LNCaP clone FGC (cell line): ENCODE measurements at regions not wholly inside any gene's neighbourhood (a gene's known extent, or its start where the extent isn't known, plus 50 kb on each side); places are given as distances from the start of the nearest gene placed in this dataset.

Experiments used
- DNase-seq: peaks from one replicate; pipeline ENCODE4 v3.0.0-alpha.2; 2011; ENCODE audit warnings: low read depth
- H3K4me3 ChIP-seq: 2 replicates; pipeline ENCODE4 v1.5.1; 2011; ENCODE audit warnings: mild to moderate bottlenecking, low read depth, low read length, control low read depth
- TF ChIP-seq, protein P1 (sequence below): IDR thresholded peaks from 2 replicates; pipeline ENCODE4 v1.5.1; 2012; ENCODE audit warnings: mild to moderate bottlenecking; ENCODE audit not compliant: control insufficient read depth, insufficient read depth; ENCODE audit errors: extremely low read depth

DNA sequence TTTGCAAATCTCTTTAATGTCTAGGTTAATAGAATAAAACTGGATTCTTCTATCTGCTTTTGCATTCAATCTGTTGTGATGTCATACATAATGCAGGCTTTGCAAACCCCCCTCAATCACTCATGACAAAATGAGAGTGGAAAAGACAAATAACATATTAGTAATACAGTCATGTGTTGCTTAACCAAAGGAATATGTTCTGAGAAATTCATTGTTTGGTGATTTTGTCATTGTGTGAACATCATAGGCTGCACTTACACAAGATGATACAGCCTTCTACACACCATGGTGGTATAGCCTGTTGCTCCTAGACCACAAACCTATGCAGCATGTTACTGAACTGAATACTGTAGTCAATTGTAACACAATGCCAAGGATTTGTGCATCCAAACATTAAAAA is 87.3 kb upstream of the SEC61G start:
- TF ChIP-seq, protein P1, sequence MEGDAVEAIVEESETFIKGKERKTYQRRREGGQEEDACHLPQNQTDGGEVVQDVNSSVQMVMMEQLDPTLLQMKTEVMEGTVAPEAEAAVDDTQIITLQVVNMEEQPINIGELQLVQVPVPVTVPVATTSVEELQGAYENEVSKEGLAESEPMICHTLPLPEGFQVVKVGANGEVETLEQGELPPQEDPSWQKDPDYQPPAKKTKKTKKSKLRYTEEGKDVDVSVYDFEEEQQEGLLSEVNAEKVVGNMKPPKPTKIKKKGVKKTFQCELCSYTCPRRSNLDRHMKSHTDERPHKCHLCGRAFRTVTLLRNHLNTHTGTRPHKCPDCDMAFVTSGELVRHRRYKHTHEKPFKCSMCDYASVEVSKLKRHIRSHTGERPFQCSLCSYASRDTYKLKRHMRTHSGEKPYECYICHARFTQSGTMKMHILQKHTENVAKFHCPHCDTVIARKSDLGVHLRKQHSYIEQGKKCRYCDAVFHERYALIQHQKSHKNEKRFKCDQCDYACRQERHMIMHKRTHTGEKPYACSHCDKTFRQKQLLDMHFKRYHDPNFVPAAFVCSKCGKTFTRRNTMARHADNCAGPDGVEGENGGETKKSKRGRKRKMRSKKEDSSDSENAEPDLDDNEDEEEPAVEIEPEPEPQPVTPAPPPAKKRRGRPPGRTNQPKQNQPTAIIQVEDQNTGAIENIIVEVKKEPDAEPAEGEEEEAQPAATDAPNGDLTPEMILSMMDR = no peak
- H3K4me3 ChIP-seq = no peak overlapping the region
- no peak for DNase-seq

DNA sequence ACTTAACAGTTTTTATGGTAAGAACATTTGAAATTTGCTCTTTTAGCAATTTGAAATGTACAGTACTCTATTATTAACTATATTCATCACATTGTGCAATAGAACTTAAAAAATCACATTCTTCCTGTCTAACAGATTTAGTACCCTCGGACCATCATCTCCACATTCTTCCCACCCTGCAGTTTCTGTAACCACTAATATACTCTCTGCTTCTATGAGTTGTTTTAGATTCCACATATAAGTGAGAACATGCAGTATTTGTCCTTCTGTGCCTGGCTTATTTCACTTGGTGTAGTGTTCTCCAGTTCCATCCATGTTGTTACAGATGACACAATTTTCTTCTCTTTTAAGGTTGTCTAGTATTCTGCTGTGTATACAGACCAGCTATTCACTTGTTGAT is 88.9 kb upstream of the SEC61G start:
- no peak for DNase-seq
- TF ChIP-seq, protein P1 = no peak
- no peak overlapping the region for H3K4me3 ChIP-seq

DNA sequence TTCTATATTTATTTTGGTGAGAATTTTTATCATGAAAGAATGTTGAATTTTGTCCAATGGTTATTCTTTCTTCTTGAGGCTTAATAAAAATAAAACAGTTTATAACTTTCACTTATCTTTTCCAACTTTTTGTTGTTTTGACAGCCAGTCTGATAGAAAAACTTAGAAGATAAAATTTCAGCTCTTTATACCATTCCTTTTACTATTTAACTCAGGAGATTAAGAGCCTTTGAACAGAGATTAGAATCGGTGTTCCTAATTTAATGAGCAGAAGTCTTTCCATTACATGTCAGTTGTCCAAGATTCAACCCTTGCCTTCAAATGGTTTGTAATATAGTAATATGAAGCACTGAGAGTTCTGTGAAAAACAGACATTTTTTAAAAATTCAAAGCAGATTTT is 97.8 kb upstream of the SEC61G start:
- no peak for DNase-seq
- TF ChIP-seq, protein P1 = no peak
- no peak overlapping the region for H3K4me3 ChIP-seq

DNA sequence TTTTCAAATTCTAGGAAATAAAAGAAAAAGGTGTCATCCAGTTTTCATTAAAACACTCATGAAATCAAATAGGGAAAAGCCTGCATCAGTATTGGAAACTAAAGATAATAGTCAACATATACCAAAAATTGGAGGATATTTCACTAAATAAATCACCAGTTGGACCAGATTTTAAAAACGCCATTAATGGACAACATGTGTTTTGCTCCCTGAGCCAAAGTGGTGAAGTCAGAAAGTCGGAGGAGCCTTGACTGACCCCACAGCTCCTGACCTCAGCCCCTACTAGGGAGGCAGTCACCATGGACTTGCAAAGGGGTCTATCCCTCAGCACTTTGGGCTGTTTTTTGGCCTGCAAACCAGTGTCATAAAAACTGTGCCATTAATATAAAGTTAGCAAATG is 98.3 kb upstream of the SEC61G start:
- TF ChIP-seq, protein P1 = no peak

DNA sequence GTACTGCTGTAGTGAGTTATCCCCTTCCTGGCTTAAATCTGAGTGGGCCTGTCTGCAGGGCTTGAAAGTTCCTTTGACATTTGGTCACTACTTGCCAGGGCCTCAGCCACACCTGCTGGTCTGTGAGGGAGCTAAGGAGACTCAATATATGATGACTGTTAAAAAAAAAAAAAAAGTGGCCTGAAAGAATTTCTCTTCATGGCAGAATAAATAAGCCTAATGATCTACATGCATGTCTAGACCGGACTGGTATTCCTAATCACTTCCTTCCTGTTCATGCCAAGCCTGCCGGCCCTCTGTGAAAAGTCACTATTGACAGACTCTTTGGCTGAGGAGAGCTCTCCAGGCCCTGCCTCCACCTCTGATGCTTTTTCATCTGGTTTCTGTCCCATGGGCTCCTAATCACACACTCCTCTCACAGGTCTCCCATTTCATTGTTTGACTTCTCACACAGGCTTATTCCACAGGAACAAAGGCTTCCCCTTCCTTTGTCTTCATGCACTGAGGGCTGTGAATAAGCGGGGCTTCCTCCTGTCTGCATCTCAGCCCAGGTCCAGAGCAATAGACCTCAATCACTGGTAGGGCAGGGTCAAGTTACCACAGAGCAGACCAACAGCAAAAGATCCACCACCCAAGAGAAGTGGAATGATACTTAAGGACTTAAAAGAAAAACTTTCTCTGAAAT is 99.1 kb upstream of the SEC61G start:
- DNase-seq = no peak

More for the DNA sequence above, 98.3 kb upstream of the SEC61G start:
- DNase-seq = no peak
- no peak overlapping the region for H3K4me3 ChIP-seq

DNA sequence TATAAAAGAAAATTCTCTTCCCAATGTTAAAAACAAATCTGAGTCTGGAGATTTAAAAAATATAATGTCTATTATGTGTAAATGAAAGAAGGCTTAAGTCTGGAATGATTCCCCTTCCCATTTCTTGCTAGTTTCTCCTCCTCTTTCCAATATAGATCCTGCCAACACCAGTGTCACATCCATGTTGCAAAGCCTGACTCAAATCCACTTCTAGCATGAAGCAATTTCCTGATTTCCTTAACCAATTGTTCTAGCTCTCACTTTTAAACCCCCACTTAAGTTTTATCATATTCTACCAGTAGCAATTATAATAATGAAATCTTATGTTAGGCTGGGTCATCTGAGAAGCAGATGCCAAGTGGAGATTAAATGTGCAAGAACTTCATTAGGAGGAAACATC is 100.1 kb upstream of the SEC61G start:
- H3K4me3 ChIP-seq = no peak overlapping the region
- no peak for DNase-seq
- TF ChIP-seq, protein P1 = no peak

More for the DNA sequence above, 99.1 kb upstream of the SEC61G start:
- TF ChIP-seq, protein P1 = no peak
- H3K4me3 ChIP-seq = no peak overlapping the region

DNA sequence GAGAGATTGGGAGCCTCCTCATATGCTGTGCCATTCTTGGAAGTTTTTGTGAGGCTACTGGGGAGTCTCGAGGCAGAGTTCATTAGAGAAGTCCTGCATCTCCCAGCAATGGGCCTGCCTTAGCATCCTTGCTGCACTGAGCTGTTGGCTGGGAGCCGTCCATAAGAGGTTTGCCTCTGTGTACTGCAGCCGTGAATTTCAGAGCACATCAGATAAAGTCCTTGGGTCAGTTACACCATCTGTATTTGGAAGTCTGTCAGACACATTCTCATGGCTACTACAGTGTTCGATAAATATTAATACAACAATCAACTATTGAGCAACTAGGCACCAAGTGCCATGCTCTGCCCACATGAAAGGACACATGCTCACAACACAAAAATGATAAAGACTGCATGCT is 100.5 kb upstream of the SEC61G start:
- DNase-seq = no peak
- TF ChIP-seq, protein P1 = no peak
- H3K4me3 ChIP-seq = no peak overlapping the region
